K562 (cell line): ENCODE measurements at regions not wholly inside any gene's neighbourhood (a gene's known extent, or its start where the extent isn't known, plus 50 kb on each side); places are given as distances from the start of the nearest gene placed in this dataset.

Source experiments
- ATAC-seq: fragments of 200-7000 bp; cut with Tn5 transposase; 3 replicates; pipeline ENCODE4 v1.9.1; 2020; ENCODE audit warnings: moderate library complexity
- BruUV-seq: library from RNA; stranded (reverse); fragments of 400-500 nt; replicated peaks from 2 replicates; lab custom pipeline; 2021; lab: Mats Ljungman, UMichigan
- CTCF ChIA-PET: fragments of 300-600 bp; formaldehyde crosslinking; extraction: SDS; loops from one replicate; lab custom pipeline; 2021; ENCODE audit warnings: low intra/inter-chr PET ratio; lab: Yijun Ruan, JAX
- POLR2A ChIA-PET: fragments of 300-600, 350-650 bp; sonication (Branson Sonifier 250); formaldehyde crosslinking; extraction: SDS; loops from one replicate; lab custom pipeline; 2021; ENCODE audit warnings: antibody characterized with exemption, inconsistent platforms; lab: Yijun Ruan, JAX
- DNase-seq, 4 experiments: peaks; one replicate each; pipeline versions ENCODE4 v3.0.0 to v3.0.0-alpha.2; 2011 to 2018; ENCODE audit warnings: low spot score in 3 of 4, mixed read lengths in 3 of 4; ENCODE audit errors: extremely low read depth in 1 of 4
- FAIRE-seq: peaks from 2 replicates; lab custom pipeline; 2011; peaks lifted over from hg19 to GRCh38; lab: Jason Lieb, UNC
- H2AFZ ChIP-seq: 2 replicates; pipeline ENCODE4 v1.6.0; 2011; ENCODE audit warnings: low read depth, low read length, control low read depth, inconsistent platforms
- H3K27ac ChIP-seq: fragments of 200-600 bp; 3 replicates; pipeline ENCODE4 v1.8.0; 2011; ENCODE audit warnings: low read depth, mild to moderate bottlenecking, control low read depth, inconsistent platforms, low read length, moderate library complexity, mixed read lengths; ENCODE audit errors: extremely low read depth
- H3K27me3 ChIP-seq, 2 experiments: fragments of 300-600 bp in 1 of 2; 2 replicates in 1 of 2; 3 replicates in 1 of 2; pipeline versions ENCODE4 v1.6.0 to v1.8.0; 2011; ENCODE audit warnings: inconsistent platforms in 2 of 2, low read length in 2 of 2, mild to moderate bottlenecking in 1 of 2, mixed read lengths in 1 of 2, moderate library complexity in 1 of 2; ENCODE audit not compliant: control insufficient read depth in 2 of 2, insufficient read depth in 2 of 2
- H3K36me3 ChIP-seq: fragments of 300-600 bp; 3 replicates; pipeline ENCODE4 v1.8.0; 2011; ENCODE audit warnings: mild to moderate bottlenecking, low read length, inconsistent platforms; ENCODE audit not compliant: control insufficient read depth, insufficient read depth
- H3K4me1 ChIP-seq, 2 experiments: fragments of 200-600 bp in 1 of 2; replicated peaks in 1 of 2; 2 replicates in 1 of 2; 3 replicates in 1 of 2; pipeline versions ENCODE4 v1.5.1 to v1.8.0; 2011; ENCODE audit warnings: inconsistent platforms in 2 of 2, low read length in 2 of 2, mild to moderate bottlenecking in 1 of 2, mixed read lengths in 1 of 2, moderate library complexity in 1 of 2; ENCODE audit not compliant: control insufficient read depth in 2 of 2, insufficient read depth in 2 of 2
- H3K4me2 ChIP-seq: 2 replicates; pipeline ENCODE4 v1.6.1; 2011; ENCODE audit warnings: low read length, control low read depth, inconsistent platforms, mixed read lengths; ENCODE audit not compliant: insufficient read depth
- H3K4me3 ChIP-seq: fragments of 200-600 bp; sonication (generic), shearing (Covaris generic); 2 replicates; pipeline ENCODE4 v1.5.1; 2016; ENCODE audit warnings: control low read depth, inconsistent platforms
- H3K79me2 ChIP-seq: fragments of 200-600 bp; 3 replicates; pipeline ENCODE4 v1.8.0; 2011; ENCODE audit warnings: low read length, inconsistent platforms; ENCODE audit not compliant: control insufficient read depth, insufficient read depth
- H3K9ac ChIP-seq, 2 experiments: 2 replicates each; pipeline versions ENCODE4 v1.6.0 to v1.6.1; 2011; ENCODE audit warnings: low read depth in 2 of 2, low read length in 2 of 2, control low read depth in 1 of 2, inconsistent platforms in 1 of 2, mild to moderate bottlenecking in 1 of 2, mixed read lengths in 1 of 2; ENCODE audit not compliant: insufficient read depth in 1 of 2
- H3K9me1 ChIP-seq: one replicate; pipeline ENCODE4 v1.6.0; 2011; ENCODE audit warnings: inconsistent platforms, mild to moderate bottlenecking, low read length, moderate library complexity; ENCODE audit not compliant: control insufficient read depth, insufficient read depth
- H3K9me3 ChIP-seq: replicated peaks from 2 replicates; pipeline ENCODE4 v1.5.1; 2011; ENCODE audit warnings: low read depth, low read length, inconsistent platforms; ENCODE audit not compliant: control insufficient read depth, insufficient read depth
- H4K20me1 ChIP-seq: replicated peaks from 2 replicates; pipeline ENCODE4 v1.6.1; 2011; ENCODE audit warnings: low read length, inconsistent platforms, mixed read lengths; ENCODE audit not compliant: control insufficient read depth, insufficient read depth
- CAMTA2 ChIP-seq: fragments of 250-450 bp; sonication (Bioruptor Pico); conservative IDR thresholded peaks from 2 replicates; pipeline ENCODE4 v1.5.1; 2022
- CCNT2 ChIP-seq: IDR thresholded peaks from 2 replicates; pipeline ENCODE4 v1.6.1; 2011; ENCODE audit warnings: borderline replicate concordance, low read depth, mild to moderate bottlenecking, moderate library complexity, mixed read lengths, low read length; ENCODE audit not compliant: insufficient read length; ENCODE audit errors: extremely low read depth
- FIP1L1 ChIP-seq: fragments of 200-400 bp; formaldehyde crosslinking; IDR thresholded peaks from 2 replicates; pipeline ENCODE4 v1.6.1; 2018; ENCODE audit warnings: mild to moderate bottlenecking, low read depth, low read length; ENCODE audit not compliant: poor library complexity, severe bottlenecking
- HMG20A ChIP-seq: fragments of 450-650 bp; formaldehyde crosslinking; conservative IDR thresholded peaks from 2 replicates; pipeline ENCODE4 v1.4.0; 2020; ENCODE audit warnings: mild to moderate bottlenecking, mixed read lengths
- RAD21 ChIP-seq, 2 experiments: fragments of 250-450 bp in 1 of 2; fragments of 450-650 bp in 1 of 2; sonication (Bioruptor Pico) in 1 of 2; formaldehyde crosslinking in 1 of 2; IDR thresholded peaks in 1 of 2; conservative IDR thresholded peaks in 1 of 2; 2 replicates each; pipeline versions ENCODE4 v1.4.0 to v1.8.0; 2020 to 2022; ENCODE audit warnings: mild to moderate bottlenecking in 2 of 2, moderate library complexity in 1 of 2
- RB1 ChIP-seq: fragments of 450-650 bp; IDR thresholded peaks from 2 replicates; pipeline ENCODE4 v1.6.1; 2017; ENCODE audit warnings: low read depth, mild to moderate bottlenecking
- SIN3A ChIP-seq, 2 experiments: fragments of 150-350 bp in 1 of 2; IDR thresholded peaks; 2 replicates each; pipeline ENCODE4 v1.6.1; 2011 to 2016; ENCODE audit warnings: borderline replicate concordance in 2 of 2, low read depth in 2 of 2, low read length in 2 of 2, mild to moderate bottlenecking in 2 of 2, moderate library complexity in 2 of 2; ENCODE audit not compliant: control insufficient read depth in 1 of 2
- WHSC1 ChIP-seq: IDR thresholded peaks from one replicate; pipeline ENCODE4 v1.6.1; 2012; ENCODE audit warnings: low read length, control low read depth, inconsistent platforms
- XRCC4 ChIP-seq: IDR thresholded peaks from one replicate; pipeline ENCODE4 v1.6.1; 2011; ENCODE audit not compliant: insufficient read depth, insufficient read length; ENCODE audit errors: extremely low read depth
- ZC3H8 ChIP-seq: fragments of 450-650 bp; IDR thresholded peaks from 2 replicates; pipeline ENCODE4 v1.6.1; 2017
- ZNF140 ChIP-seq: fragments of 250-450 bp; sonication (Bioruptor Pico); IDR thresholded peaks from 2 replicates; pipeline ENCODE4 v1.8.0; 2021; ENCODE audit warnings: moderate library complexity, mild to moderate bottlenecking, inconsistent platforms
- ZNF3 ChIP-seq: fragments of 250-450 bp; sonication (Bioruptor Pico); IDR thresholded peaks from 2 replicates; pipeline ENCODE4 v1.5.0; 2021; ENCODE audit warnings: mild to moderate bottlenecking, moderate library complexity
- ZNF644 ChIP-seq: fragments of 200-800 bp; sonication (Bioruptor generic); IDR thresholded peaks from 2 replicates; pipeline ENCODE4 v1.6.1; 2016; ENCODE audit warnings: low read depth, missing genetic modification characterization, missing compliant biosample characterization
- WGBS: fragments of 100-300 bp; shearing (Covaris generic); methylation state at CpG from one replicate; pipeline ENCODE4 v1.1.6; 2016; ENCODE audit warnings: low coverage, mixed read lengths; ENCODE audit not compliant: insufficient coverage; ENCODE audit errors: missing lambda C conversion rate; 5-methylcytosine and 5-hydroxymethylcytosine counted together
- in situ Hi-C: fragments of 300-500 bp; cut with MboI; formaldehyde crosslinking; loops from 4 replicates; pipeline ENCODE4 v1.15.0; 2018; ENCODE audit warnings: inconsistent platforms, mixed read lengths
- intact Hi-C: fragments of 100-400 bp; cut with micrococcal nuclease; formaldehyde crosslinking; loops from 2 replicates; pipeline ENCODE4 v1.14.2; 2022
- TF ChIP-seq, protein P1 (sequence below): fragments of 250-450 bp; sonication (Bioruptor Pico); IDR thresholded peaks from 2 replicates; pipeline ENCODE4 v1.5.0; 2021; ENCODE audit warnings: mild to moderate bottlenecking, borderline replicate concordance
- TF ChIP-seq, protein P2 (sequence below): fragments of 150-350 bp; conservative IDR thresholded peaks from 2 replicates; pipeline ENCODE4 v1.6.1; 2014; ENCODE audit warnings: low read length

DNA sequence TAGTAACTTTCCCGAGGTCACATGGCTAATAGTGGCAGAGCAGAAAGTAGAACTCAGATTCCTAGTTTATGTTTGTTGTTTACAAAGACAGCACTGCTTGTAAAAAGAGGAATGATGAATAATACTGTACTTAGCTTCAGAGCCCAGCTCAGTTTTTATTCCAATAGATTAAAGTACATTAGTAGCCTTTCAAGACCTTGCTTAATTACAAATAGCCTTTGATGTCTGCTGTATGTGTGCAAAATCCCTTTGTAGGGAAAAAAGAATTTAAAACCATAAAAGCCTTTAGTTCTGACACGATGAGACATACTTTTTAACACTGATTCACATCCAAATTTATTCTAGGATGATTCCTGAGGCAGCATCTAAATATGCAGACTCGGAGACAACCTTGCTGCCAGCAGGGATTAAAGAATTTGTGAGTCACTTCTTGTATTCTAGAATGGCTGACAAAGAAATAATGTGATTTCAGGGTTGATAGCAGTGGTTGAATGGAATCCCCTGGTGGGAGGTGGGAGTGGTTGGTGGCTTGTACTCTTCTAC is 324.2 kb upstream of the TGFBR2 start (continued):
- TF ChIP-seq, protein P1, sequence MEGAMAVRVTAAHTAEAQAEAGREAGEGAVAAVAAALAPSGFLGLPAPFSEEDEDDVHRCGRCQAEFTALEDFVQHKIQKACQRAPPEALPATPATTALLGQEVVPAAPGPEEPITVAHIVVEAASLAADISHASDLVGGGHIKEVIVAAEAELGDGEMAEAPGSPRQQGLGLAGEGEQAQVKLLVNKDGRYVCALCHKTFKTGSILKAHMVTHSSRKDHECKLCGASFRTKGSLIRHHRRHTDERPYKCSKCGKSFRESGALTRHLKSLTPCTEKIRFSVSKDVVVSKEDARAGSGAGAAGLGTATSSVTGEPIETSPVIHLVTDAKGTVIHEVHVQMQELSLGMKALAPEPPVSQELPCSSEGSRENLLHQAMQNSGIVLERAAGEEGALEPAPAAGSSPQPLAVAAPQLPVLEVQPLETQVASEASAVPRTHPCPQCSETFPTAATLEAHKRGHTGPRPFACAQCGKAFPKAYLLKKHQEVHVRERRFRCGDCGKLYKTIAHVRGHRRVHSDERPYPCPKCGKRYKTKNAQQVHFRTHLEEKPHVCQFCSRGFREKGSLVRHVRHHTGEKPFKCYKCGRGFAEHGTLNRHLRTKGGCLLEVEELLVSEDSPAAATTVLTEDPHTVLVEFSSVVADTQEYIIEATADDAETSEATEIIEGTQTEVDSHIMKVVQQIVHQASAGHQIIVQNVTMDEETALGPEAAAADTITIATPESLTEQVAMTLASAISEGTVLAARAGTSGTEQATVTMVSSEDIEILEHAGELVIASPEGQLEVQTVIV = no peak
- TF ChIP-seq WHSC1 = no peak
- TF ChIP-seq, protein P2, sequence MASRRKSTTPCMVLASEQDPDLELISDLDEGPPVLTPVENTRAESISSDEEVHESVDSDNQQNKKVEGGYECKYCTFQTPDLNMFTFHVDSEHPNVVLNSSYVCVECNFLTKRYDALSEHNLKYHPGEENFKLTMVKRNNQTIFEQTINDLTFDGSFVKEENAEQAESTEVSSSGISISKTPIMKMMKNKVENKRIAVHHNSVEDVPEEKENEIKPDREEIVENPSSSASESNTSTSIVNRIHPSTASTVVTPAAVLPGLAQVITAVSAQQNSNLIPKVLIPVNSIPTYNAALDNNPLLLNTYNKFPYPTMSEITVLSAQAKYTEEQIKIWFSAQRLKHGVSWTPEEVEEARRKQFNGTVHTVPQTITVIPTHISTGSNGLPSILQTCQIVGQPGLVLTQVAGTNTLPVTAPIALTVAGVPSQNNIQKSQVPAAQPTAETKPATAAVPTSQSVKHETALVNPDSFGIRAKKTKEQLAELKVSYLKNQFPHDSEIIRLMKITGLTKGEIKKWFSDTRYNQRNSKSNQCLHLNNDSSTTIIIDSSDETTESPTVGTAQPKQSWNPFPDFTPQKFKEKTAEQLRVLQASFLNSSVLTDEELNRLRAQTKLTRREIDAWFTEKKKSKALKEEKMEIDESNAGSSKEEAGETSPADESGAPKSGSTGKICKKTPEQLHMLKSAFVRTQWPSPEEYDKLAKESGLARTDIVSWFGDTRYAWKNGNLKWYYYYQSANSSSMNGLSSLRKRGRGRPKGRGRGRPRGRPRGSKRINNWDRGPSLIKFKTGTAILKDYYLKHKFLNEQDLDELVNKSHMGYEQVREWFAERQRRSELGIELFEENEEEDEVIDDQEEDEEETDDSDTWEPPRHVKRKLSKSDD = no peak
- TF ChIP-seq, all 486 proteins: peak for 0

DNA sequence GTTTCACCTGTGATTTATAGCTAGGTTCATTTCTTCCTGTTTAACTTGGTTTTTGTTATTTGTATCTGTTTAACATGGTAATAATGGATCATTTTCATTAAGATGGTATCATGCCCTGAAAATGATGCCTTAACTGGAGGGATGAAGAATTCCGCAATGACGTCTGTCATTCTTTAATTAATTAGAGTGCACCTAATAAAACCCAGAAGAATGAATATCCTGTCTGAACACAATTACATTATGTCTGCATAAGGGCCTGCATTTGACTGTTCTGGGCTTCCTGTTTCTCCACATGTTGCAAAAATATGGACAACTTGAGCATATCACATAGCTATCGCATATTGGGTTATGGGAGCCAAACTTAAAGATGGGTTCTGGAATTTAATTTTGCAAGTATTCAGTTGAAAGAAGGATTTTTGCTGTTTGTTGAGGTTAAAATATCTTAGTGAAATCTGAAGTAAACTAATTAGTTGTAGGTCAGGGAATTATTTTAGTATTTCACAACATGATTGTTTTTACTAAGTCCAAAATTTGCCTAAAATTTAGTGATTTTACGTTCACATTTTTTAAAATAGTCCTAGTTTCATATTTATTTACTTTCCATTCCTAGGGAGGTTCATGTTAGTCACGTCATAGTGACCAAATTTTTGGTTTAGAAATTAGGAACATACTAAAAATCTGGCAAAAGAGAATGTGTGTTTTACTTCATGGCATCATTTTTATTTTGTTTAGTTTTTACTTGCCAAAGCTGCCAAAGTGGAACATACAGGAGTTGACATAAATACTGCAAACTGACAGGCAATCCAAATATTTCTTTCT is 321.0 kb upstream of the TGFBR2 start:
- ChIA-PET POLR2A (no interaction called here), CTCF (no interaction called here)
- no peaks in the 10 kb centered on the region for H3K4me1 ChIP-seq
- no peaks in the 10 kb centered on the region for H3K9me1 ChIP-seq
- intact Hi-C loops (no loop called here), in situ Hi-C loops (no loop called here)
- H2AFZ ChIP-seq = no peak overlapping the region
- no peak overlapping the region for H3K27ac ChIP-seq
- no peak overlapping the region for H3K4me2 ChIP-seq
- no TSS peak for BruUV-seq
- 0 out of 2 replicates have a peak, but pooled peaks cover 2% of the 10 kb centered on the region for H3K9me3 ChIP-seq
- H3K79me2 ChIP-seq = no peaks in the 10 kb centered on the region
- H3K9ac ChIP-seq = no peak overlapping the region
- no peaks in the 10 kb centered on the region for H3K36me3 ChIP-seq
- WGBS = 0% methylated on average over 5 of the region's 5 CpGs
- FAIRE-seq (no peak), DNase-seq (no peak), ATAC-seq (no peak)
- H3K4me3 ChIP-seq = no peak overlapping the region
- H4K20me1 ChIP-seq = no peaks in the 10 kb centered on the region
- no peaks in the 10 kb centered on the region for H3K27me3 ChIP-seq
- TF ChIP-seq HMG20A = no peak
- no peak for TF ChIP-seq RB1
- no peak for TF ChIP-seq RAD21 (CRISPR knock-in tag; conservative IDR thresholded peaks at IDR 0.05 in 1 of 2, IDR thresholded peaks at IDR 0.05 in 1 of 2)
- no peak for TF ChIP-seq XRCC4
- no peak for TF ChIP-seq SIN3A (IDR thresholded peaks at IDR 0.05; ENCODE audit: borderline replicate concordance in 2 of 2, control insufficient read depth in 1 of 2, low read depth in 2 of 2, low read length in 2 of 2)
- no peak for TF ChIP-seq ZNF140
- TF ChIP-seq ZC3H8 = no peak
- TF ChIP-seq ZNF644 (tag) = no peak
- TF ChIP-seq ZNF3 (CRISPR knock-in tag) = no peak
- no peak for TF ChIP-seq FIP1L1
- no peak for TF ChIP-seq CCNT2
- TF ChIP-seq CAMTA2 = no peak
